GM12865 (cell line): ENCODE measurements at regions not wholly inside any gene's neighbourhood (a gene's known extent, or its start where the extent isn't known, plus 50 kb on each side); places are given as distances from the start of the nearest gene placed in this dataset.

ENCODE experiments used
- DNase-seq: peaks from one replicate; pipeline ENCODE4 v3.0.0; 2010; ENCODE audit warnings: low read depth
- H3K4me3 ChIP-seq: 2 replicates; pipeline ENCODE4 v1.5.1; 2011; ENCODE audit warnings: mild to moderate bottlenecking, low read depth, low read length, control low read depth
- TF ChIP-seq, protein P1 (sequence below): IDR thresholded peaks from 2 replicates; pipeline ENCODE4 v1.5.1; 2011; ENCODE audit warnings: low read length, control low read depth, low read depth, inconsistent platforms; ENCODE audit not compliant: insufficient read depth; ENCODE audit errors: missing control alignments

DNA sequence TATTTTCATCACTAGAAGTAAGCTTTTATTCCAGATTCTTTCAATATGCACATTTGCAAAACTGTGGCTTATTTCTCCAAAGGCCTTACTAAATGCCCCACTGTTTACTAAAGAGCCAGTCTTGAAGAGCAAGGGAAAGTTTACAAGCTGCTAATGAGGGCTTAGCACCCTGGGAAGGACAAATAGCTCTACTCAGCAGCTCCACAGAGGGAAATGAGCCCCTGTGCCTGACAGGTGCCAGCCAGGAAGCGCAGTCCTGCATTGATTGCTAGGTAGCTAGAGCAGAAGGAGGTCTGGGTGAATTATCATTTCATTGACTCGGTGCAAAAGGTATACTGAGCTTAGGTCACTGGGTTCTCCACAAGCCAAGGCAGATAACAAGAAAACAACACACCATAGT lies 307.0 kb downstream of the SETD4 start:
- TF ChIP-seq, protein P1, sequence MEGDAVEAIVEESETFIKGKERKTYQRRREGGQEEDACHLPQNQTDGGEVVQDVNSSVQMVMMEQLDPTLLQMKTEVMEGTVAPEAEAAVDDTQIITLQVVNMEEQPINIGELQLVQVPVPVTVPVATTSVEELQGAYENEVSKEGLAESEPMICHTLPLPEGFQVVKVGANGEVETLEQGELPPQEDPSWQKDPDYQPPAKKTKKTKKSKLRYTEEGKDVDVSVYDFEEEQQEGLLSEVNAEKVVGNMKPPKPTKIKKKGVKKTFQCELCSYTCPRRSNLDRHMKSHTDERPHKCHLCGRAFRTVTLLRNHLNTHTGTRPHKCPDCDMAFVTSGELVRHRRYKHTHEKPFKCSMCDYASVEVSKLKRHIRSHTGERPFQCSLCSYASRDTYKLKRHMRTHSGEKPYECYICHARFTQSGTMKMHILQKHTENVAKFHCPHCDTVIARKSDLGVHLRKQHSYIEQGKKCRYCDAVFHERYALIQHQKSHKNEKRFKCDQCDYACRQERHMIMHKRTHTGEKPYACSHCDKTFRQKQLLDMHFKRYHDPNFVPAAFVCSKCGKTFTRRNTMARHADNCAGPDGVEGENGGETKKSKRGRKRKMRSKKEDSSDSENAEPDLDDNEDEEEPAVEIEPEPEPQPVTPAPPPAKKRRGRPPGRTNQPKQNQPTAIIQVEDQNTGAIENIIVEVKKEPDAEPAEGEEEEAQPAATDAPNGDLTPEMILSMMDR: no peak
- no peak overlapping the region for H3K4me3 ChIP-seq
- no peak for DNase-seq

DNA sequence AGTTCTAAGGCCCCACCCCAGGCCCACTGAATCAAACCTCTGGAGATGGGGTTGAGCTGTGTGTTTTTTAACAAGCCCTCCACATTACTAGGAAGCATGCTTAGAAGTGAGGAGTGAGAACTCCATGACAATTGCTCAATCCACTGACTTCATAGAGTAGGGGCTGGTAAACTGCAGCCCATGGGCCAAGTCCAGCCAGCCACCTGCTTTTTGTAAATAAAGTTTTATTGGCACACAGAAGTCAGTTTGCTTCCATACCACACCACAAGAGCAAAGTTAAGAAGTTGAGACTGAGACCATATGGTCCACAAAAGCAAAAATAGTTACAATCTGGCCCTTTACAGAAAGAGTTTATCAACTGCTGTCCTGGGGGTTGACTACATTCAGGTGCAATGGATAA lies 309.2 kb downstream of the SETD4 start:
- TF ChIP-seq, protein P1: no peak
- no peak for DNase-seq
- H3K4me3 ChIP-seq: no peak overlapping the region

DNA sequence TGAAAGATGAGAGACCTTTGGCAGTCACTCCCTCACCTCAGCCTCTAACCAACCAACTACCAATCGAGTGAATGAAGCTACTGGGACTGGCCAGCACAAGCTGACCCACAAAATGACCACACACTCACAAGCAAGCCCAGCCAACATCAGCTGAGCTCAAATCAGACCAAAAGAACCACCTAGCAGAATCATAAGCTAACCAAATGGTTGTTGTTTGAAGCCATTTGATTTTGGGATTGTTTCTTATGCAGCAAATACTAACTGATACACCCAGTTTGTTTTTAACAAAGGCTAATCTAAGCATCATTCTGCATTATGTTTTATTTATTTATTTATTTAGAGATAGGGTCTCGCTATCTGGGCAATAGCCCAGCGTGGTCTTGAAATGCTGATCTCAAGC lies 310.4 kb downstream of the SETD4 start:
- H3K4me3 ChIP-seq: no peak overlapping the region
- TF ChIP-seq, protein P1: no peak
- DNase-seq: no peak

DNA sequence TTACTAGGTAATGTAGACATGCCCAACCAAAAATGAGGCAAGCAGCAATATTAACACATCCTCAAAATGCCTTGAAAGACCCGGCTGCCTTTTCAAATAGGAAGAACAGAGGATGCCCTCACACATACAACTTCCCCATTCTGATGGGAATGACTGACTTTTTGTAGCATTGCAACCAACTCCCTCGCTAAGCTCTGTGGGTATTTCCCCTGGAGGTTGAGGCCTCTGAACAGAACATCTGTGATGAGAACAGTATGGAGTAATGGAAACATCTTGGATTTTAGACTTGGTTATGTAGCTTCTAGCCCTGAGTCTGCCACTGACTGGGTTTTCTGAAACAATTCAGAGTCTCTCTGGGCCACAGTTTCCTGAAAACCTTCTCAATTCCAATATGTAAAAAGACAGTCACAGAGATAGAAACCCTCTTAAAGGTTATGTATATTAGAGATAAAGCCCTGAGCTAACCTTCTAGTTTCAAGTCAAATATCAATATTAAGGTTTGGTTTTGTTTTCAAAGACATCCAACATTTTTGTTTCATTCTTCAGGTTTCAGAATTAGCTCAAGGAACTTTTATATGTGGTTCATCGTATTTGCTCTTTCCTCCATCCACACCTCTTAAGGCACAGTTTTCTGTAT lies 311.5 kb downstream of the SETD4 start:
- H3K4me3 ChIP-seq: no peak overlapping the region
- DNase-seq: peak; percentile 10
- TF ChIP-seq, protein P1: no peak

DNA sequence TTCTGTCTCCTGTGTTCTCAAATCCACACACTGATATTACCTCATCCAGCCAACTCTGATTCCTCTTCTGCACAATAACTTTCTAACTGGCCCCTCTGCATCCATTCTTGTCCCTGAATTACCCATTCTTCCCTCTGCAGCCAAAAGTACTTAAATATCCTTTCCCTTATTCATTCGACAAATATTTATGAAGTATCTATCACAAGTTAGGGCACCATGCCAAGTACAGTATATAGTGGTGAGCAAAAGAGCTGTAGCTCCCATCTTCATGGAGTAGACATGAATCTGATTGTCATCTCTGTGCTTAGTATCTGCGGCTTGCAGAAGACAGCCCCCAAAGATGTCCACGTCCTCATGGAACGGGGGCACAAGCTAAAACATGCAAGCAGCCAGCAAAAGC lies 316.8 kb downstream of the SETD4 start:
- no peak for DNase-seq
- TF ChIP-seq, protein P1: no peak
- no peak overlapping the region for H3K4me3 ChIP-seq

DNA sequence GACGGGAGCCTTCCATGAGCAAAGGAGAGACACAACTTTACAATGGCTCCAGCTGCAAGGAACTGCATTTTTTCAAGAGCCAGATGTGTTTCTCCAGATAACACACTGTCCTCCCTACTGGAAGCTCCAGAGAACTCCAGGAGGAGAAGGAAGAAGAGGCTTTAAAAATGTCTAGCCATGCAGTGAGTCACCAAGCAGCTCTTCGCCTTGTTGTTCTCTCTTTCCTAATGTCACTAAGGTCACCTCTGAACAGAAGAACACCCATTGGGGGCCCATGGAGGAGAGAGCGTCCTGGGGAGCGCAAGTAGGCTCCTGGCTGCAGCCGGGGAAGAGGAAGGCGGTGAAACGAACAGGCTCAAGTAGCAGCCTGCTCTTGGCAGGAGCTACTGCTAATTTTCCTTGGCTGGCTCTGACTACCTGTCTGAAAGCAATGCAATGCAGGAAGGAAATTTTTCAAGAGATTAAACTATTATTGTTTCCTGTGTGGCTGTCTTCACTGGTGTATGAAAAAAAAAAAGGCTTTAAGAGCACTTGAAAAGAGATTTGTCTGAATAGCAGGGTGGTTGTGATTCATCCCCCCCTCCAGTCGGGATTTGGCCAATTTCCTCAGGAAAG lies 321.9 kb downstream of the SETD4 start:
- TF ChIP-seq, protein P1: no peak
- no peak overlapping the region for H3K4me3 ChIP-seq
- no peak for DNase-seq

DNA sequence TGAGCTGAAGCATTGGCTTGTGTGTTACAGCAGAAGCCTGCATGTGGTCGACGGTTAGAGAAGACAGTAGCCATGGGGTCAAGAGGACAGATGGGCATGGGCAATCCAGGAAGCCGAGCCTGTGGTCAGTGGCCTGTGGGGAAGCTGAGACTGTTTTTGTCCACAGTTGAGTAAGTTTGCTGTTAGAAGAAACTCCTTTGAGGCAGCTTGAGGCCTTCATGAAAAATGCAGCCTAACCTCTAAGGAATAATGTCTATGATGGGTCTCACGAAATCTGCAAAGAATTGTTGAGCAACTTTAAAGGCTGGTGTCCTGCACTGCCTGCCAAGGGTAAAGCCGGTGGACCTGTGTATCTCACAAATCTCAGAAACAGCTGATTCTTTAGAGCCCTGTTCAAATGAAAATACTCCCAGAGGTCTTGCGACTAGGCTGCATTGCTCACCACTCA lies 322.4 kb downstream of the SETD4 start:
- DNase-seq: peak; percentile 67
- H3K4me3 ChIP-seq: no peak overlapping the region
- TF ChIP-seq, protein P1: no peak
